Keratinocyte (primary cell): ENCODE measurements at regions not wholly inside any gene's neighbourhood (a gene's known extent, or its start where the extent isn't known, plus 50 kb on each side); places are given as distances from the start of the nearest gene placed in this dataset.
"Not testable (repeated sequence)": the region's sequence is repeated elsewhere in the genome, so short reads cannot be mapped to it uniquely, and the experiment has no call there.

Source experiments
- DNase-seq: peaks from one replicate; pipeline ENCODE4 v3.0.0-alpha.2; 2011; ENCODE audit warnings: low read depth, missing footprints, low spot score
- FAIRE-seq: peaks from 2 replicates; lab custom pipeline; 2011; peaks lifted over from hg19 to GRCh38; lab: Jason Lieb, UNC
- H2AFZ ChIP-seq: 2 replicates; pipeline ENCODE4 v1.6.0; 2012; ENCODE audit warnings: low read length, control low read depth, inconsistent platforms; ENCODE audit not compliant: control insufficient read depth
- H3K27ac ChIP-seq: 2 replicates; pipeline ENCODE4 v1.5.1; 2011; ENCODE audit warnings: low read length; ENCODE audit not compliant: control insufficient read depth, insufficient read depth
- H3K27me3 ChIP-seq: 3 replicates; pipeline ENCODE4 v1.6.0; 2011; ENCODE audit warnings: low read length; ENCODE audit not compliant: control insufficient read depth, insufficient read depth; ENCODE audit errors: extremely low read depth
- H3K36me3 ChIP-seq, 2 experiments: 2 replicates in 1 of 2; 3 replicates in 1 of 2; pipeline ENCODE4 v1.5.1; 2011; ENCODE audit warnings: low read length in 2 of 2, mild to moderate bottlenecking in 1 of 2; ENCODE audit not compliant: control insufficient read depth in 2 of 2, insufficient read depth in 2 of 2; ENCODE audit errors: extremely low read depth in 1 of 2
- H3K4me1 ChIP-seq: 3 replicates; pipeline ENCODE4 v1.5.1; 2011; ENCODE audit warnings: low read length; ENCODE audit not compliant: control insufficient read depth, insufficient read depth; ENCODE audit errors: extremely low read depth
- H3K4me2 ChIP-seq: 3 replicates; pipeline ENCODE4 v1.6.0; 2011; ENCODE audit warnings: low read depth, low read length; ENCODE audit not compliant: control insufficient read depth, insufficient read depth; ENCODE audit errors: extremely low read depth
- H3K4me3 ChIP-seq, 3 experiments: fragments of 200-600 bp in 1 of 3; sonication (generic) in 1 of 3; 2 replicates in 2 of 3; 3 replicates in 1 of 3; pipeline ENCODE4 v1.5.1; 2011 to 2016; ENCODE audit warnings: low read length in 3 of 3, mild to moderate bottlenecking in 3 of 3, control low read depth in 2 of 3, inconsistent platforms in 1 of 3, low read depth in 1 of 3, mixed read lengths in 1 of 3, mixed run types in 1 of 3, moderate library complexity in 1 of 3; ENCODE audit not compliant: control insufficient read depth in 2 of 3, insufficient read depth in 2 of 3; ENCODE audit errors: extremely low read depth in 1 of 3
- H3K79me2 ChIP-seq: 2 replicates; pipeline ENCODE4 v1.6.0; 2012; ENCODE audit warnings: low read length; ENCODE audit not compliant: control insufficient read depth, insufficient read depth
- H3K9ac ChIP-seq: 3 replicates; pipeline ENCODE4 v1.6.0; 2011; ENCODE audit warnings: low read length; ENCODE audit not compliant: control insufficient read depth, insufficient read depth; ENCODE audit errors: extremely low read depth
- H3K9me1 ChIP-seq: 3 replicates; pipeline ENCODE4 v1.6.0; 2011; ENCODE audit warnings: low read length; ENCODE audit not compliant: control insufficient read depth, insufficient read depth; ENCODE audit errors: extremely low read depth
- H3K9me3 ChIP-seq: 2 replicates; pipeline ENCODE4 v1.5.1; 2012; ENCODE audit warnings: low read depth, low read length; ENCODE audit not compliant: control insufficient read depth
- H4K20me1 ChIP-seq: 3 replicates; pipeline ENCODE4 v1.6.0; 2011; ENCODE audit warnings: low read length; ENCODE audit not compliant: control insufficient read depth, insufficient read depth; ENCODE audit errors: extremely low read depth
- EZH2 ChIP-seq: IDR thresholded peaks from one replicate; pipeline ENCODE4 v1.6.1; 2012; ENCODE audit warnings: inconsistent platforms, mild to moderate bottlenecking, low read length, moderate library complexity
- dilution Hi-C: fragments of 300-500 bp; cut with MboI; formaldehyde crosslinking; loops from one replicate; pipeline ENCODE4 v1.7.0; 2020; ENCODE audit warnings: low sequenced_read_pairs; ENCODE audit not compliant: extremely low pct_ligation_motif_present
- TF ChIP-seq, protein P1 (sequence below), 3 experiments: IDR thresholded peaks in 1 of 3; conservative IDR thresholded peaks in 1 of 3; optimal IDR thresholded peaks in 1 of 3; 2 replicates in 2 of 3; 3 replicates in 1 of 3; pipeline versions ENCODE3 to v1.5.1; 2011; ENCODE audit warnings: low read length in 3 of 3, mild to moderate bottlenecking in 3 of 3, moderate library complexity in 2 of 3, control low read depth in 1 of 3, inconsistent platforms in 1 of 3; ENCODE audit not compliant: insufficient read depth in 2 of 3; ENCODE audit errors: extremely low read depth in 1 of 3

GRCh38 chr5:63085561-63085960, 506.9 kb downstream of the LRRC70 start:
- H3K9ac ChIP-seq, result no peak overlapping the region
- FAIRE-seq (no peak), DNase-seq (no peak)
- no peak overlapping the region for H2AFZ ChIP-seq
- no peaks in the 10 kb centered on the region for H3K79me2 ChIP-seq
- no peak for TF ChIP-seq EZH2
- TF ChIP-seq, protein P1, sequence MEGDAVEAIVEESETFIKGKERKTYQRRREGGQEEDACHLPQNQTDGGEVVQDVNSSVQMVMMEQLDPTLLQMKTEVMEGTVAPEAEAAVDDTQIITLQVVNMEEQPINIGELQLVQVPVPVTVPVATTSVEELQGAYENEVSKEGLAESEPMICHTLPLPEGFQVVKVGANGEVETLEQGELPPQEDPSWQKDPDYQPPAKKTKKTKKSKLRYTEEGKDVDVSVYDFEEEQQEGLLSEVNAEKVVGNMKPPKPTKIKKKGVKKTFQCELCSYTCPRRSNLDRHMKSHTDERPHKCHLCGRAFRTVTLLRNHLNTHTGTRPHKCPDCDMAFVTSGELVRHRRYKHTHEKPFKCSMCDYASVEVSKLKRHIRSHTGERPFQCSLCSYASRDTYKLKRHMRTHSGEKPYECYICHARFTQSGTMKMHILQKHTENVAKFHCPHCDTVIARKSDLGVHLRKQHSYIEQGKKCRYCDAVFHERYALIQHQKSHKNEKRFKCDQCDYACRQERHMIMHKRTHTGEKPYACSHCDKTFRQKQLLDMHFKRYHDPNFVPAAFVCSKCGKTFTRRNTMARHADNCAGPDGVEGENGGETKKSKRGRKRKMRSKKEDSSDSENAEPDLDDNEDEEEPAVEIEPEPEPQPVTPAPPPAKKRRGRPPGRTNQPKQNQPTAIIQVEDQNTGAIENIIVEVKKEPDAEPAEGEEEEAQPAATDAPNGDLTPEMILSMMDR (optimal IDR thresholded peaks at IDR 0.05 in 1 of 3, IDR thresholded peaks at IDR 0.05 in 1 of 3, conservative IDR thresholded peaks at IDR 0.05 in 1 of 3; ENCODE audit: extremely low read depth in 1 of 3, insufficient read depth in 2 of 3, low read length in 3 of 3), result no peak
- H3K4me2 ChIP-seq, result no peak overlapping the region
- no peaks in the 10 kb centered on the region for H4K20me1 ChIP-seq
- H3K27me3 ChIP-seq, result no peaks in the 10 kb centered on the region
- H3K4me3 ChIP-seq, result no peak overlapping the region
- H3K4me1 ChIP-seq, result no peaks in the 10 kb centered on the region
- H3K36me3 ChIP-seq, result no peaks in the 10 kb centered on the region
- dilution Hi-C loops, result no loop called here
- H3K9me3 ChIP-seq, result peaks cover 2% of the 10 kb centered on the region
- H3K9me1 ChIP-seq, result no peaks in the 10 kb centered on the region
- H3K27ac ChIP-seq, result no peak overlapping the region

- H3K4me2 ChIP-seq, DNase-seq, H3K9me1 ChIP-seq, H3K9ac ChIP-seq, FAIRE-seq, H2AFZ ChIP-seq, H3K36me3 ChIP-seq, H3K4me1 ChIP-seq, dilution Hi-C loops, H3K4me3 ChIP-seq, H4K20me1 ChIP-seq, H3K79me2 ChIP-seq, H3K27ac ChIP-seq, H3K27me3 ChIP-seq, H3K9me3 ChIP-seq: not testable (repeated sequence)
Observed at GRCh38 chr5:63083689-63084088, 505.1 kb downstream of the LRRC70 start.

GRCh38 chr5:63081402-63081801, 502.8 kb downstream of the LRRC70 start:
- Histone ChIP-seq H3K27me3 (no peaks in the 10 kb centered on the region), H3K79me2 (no peaks in the 10 kb centered on the region), H3K4me1 (no peaks in the 10 kb centered on the region), H4K20me1 (no peaks in the 10 kb centered on the region), H3K4me2 (no peak overlapping the region), H3K4me3 (no peak overlapping the region), H3K9me3 (no peaks in the 10 kb centered on the region), H3K36me3 (no peaks in the 10 kb centered on the region), H3K9me1 (no peaks in the 10 kb centered on the region), H3K27ac (no peak overlapping the region), H2AFZ (no peak overlapping the region), H3K9ac (no peak overlapping the region)
- DNase-seq, result no peak
- FAIRE-seq, result no peak
- TF ChIP-seq, protein P1 (optimal IDR thresholded peaks at IDR 0.05 in 1 of 3, IDR thresholded peaks at IDR 0.05 in 1 of 3, conservative IDR thresholded peaks at IDR 0.05 in 1 of 3; ENCODE audit: extremely low read depth in 1 of 3, insufficient read depth in 2 of 3, low read length in 3 of 3), result no peak
- no peak for TF ChIP-seq EZH2
- dilution Hi-C loops, result no loop called here
